B cell (primary cell): ENCODE measurements at regions not wholly inside any gene's neighbourhood (a gene's known extent, or its start where the extent isn't known, plus 50 kb on each side); places are given as distances from the start of the nearest gene placed in this dataset.

Experiments used
- ATAC-seq: fragments of 200-7000 bp; cut with Tn5 transposase; one replicate; pipeline ENCODE4 v1.10.0; 2021; ENCODE audit warnings: low read depth, mild to moderate bottlenecking, moderate number of reproducible peaks, moderate library complexity
- CTCF ChIA-PET: fragments of 350-600 bp; sonication (Branson Sonifier 250); formaldehyde crosslinking; loops from one replicate; lab custom pipeline; 2021; ENCODE audit warnings: antibody characterized with exemption, inconsistent platforms; lab: Charles Lee
- POLR2A ChIA-PET: fragments of 350-600 bp; sonication (Branson Sonifier 250); formaldehyde crosslinking; loops from one replicate; lab custom pipeline; 2021; ENCODE audit warnings: antibody characterized with exemption; lab: Charles Lee
- DNase-seq: peaks from one replicate; pipeline ENCODE4 v3.0.0; 2013
- H2AFZ ChIP-seq: 2 replicates; pipeline ENCODE4 v1.6.1; 2012; ENCODE audit warnings: mild to moderate bottlenecking, low read depth, low read length; ENCODE audit not compliant: insufficient read depth, poor library complexity, severe bottlenecking
- H3K27ac ChIP-seq, 2 donors: 1 replicate in 1 of 2; 2 replicates in 1 of 2; pipeline ENCODE4 v1.5.1; 2012 to 2013; ENCODE audit warnings: low read length in 2 of 2, mild to moderate bottlenecking in 2 of 2, moderate library complexity in 1 of 2
- H3K27me3 ChIP-seq, 4 experiments: fragments of 200-600 bp in 1 of 4; sonication (generic) in 1 of 4; replicated peaks in 1 of 4; 1 replicate in 2 of 4; 2 replicates in 2 of 4; pipeline versions ENCODE4 v1.6.1 to v1.7.0; 2013 to 2016; ENCODE audit warnings: low read length in 3 of 4, mild to moderate bottlenecking in 2 of 4, mixed read lengths in 1 of 4, moderate library complexity in 1 of 4; ENCODE audit not compliant: insufficient read depth in 4 of 4, control insufficient read depth in 3 of 4; ENCODE audit errors: control extremely low read depth in 1 of 4
- H3K36me3 ChIP-seq, 2 experiments: replicated peaks in 1 of 2; 1 replicate in 1 of 2; 2 replicates in 1 of 2; pipeline versions ENCODE4 v1.6.1 to v1.7.1; 2013; ENCODE audit warnings: low read length in 1 of 2; ENCODE audit not compliant: insufficient read depth in 2 of 2, control insufficient read depth in 1 of 2; ENCODE audit errors: control extremely low read depth in 1 of 2, extremely low read depth in 1 of 2
- H3K4me1 ChIP-seq, 2 donors: fragments of 200-600 bp in 1 of 2; sonication (generic) in 1 of 2; 1 replicate in 1 of 2; 2 replicates in 1 of 2; pipeline versions ENCODE4 v1.5.1 to v1.6.1; 2013 to 2017; ENCODE audit warnings: low read length in 2 of 2; ENCODE audit not compliant: control insufficient read depth in 2 of 2, insufficient read depth in 2 of 2
- H3K4me2 ChIP-seq: replicated peaks from 2 replicates; pipeline ENCODE3; 2012; ENCODE audit warnings: mild to moderate bottlenecking, low read depth, low read length; ENCODE audit not compliant: poor library complexity, severe bottlenecking
- H3K4me3 ChIP-seq, 5 experiments: fragments of 200-600 bp in 1 of 5; sonication (generic) in 1 of 5; 1 replicate in 3 of 5; 2 replicates in 2 of 5; pipeline versions ENCODE4 v1.5.1 to v1.7.0; 2011 to 2016; ENCODE audit warnings: low read length in 4 of 5, mild to moderate bottlenecking in 4 of 5, low read depth in 2 of 5, control low read depth in 1 of 5, moderate library complexity in 1 of 5; ENCODE audit not compliant: insufficient read depth in 1 of 5; ENCODE audit errors: control extremely low read depth in 1 of 5, extremely low read depth in 1 of 5
- H3K79me2 ChIP-seq: fragments of 200-600 bp; sonication (generic); one replicate; pipeline ENCODE4 v1.6.0; 2016; ENCODE audit warnings: low read length; ENCODE audit not compliant: control insufficient read depth, insufficient read depth
- H3K9ac ChIP-seq: fragments of 200-600 bp; sonication (generic); 2 replicates; pipeline ENCODE4 v1.6.1; 2017; ENCODE audit warnings: mild to moderate bottlenecking, low read length, moderate library complexity
- H3K9me3 ChIP-seq, 3 donors: one replicate each; pipeline versions ENCODE4 v1.6.1 to v1.7.1; 2013; ENCODE audit warnings: low read length in 2 of 3; ENCODE audit not compliant: control insufficient read depth in 2 of 3, insufficient read depth in 1 of 3; ENCODE audit errors: control extremely low read depth in 1 of 3
- H4K20me1 ChIP-seq: 2 replicates; pipeline ENCODE4 v1.6.0; 2012; ENCODE audit warnings: mild to moderate bottlenecking, low read length; ENCODE audit not compliant: insufficient read depth, control insufficient read depth, poor library complexity, severe bottlenecking
- H3K27ac Mint-ChIP-seq: one replicate; pipeline ENCODE4 v1.8.0; 2021; ENCODE audit warnings: mixed read lengths
- H3K27me3 Mint-ChIP-seq: one replicate; pipeline ENCODE4 v1.8.0; 2021; ENCODE audit warnings: mixed read lengths
- H3K4me1 Mint-ChIP-seq: one replicate; pipeline ENCODE4 v1.8.0; 2021; ENCODE audit warnings: mixed read lengths
- H3K4me3 Mint-ChIP-seq: one replicate; pipeline ENCODE4 v1.8.0; 2021; ENCODE audit warnings: mixed read lengths
- H3K9me3 Mint-ChIP-seq: one replicate; pipeline ENCODE4 v1.8.0; 2022; ENCODE audit warnings: mixed read lengths; ENCODE audit not compliant: insufficient read depth
- CTCF ChIP-seq: fragments of 200-600 bp; IDR thresholded peaks from one replicate; pipeline ENCODE4 v1.8.0; 2022; ENCODE audit warnings: antibody characterized with exemption, mild to moderate bottlenecking
- EZH2 ChIP-seq: IDR thresholded peaks from 2 replicates; pipeline ENCODE4 v1.6.1; 2012; ENCODE audit warnings: borderline replicate concordance, low read depth, mild to moderate bottlenecking, moderate library complexity, low read length; ENCODE audit not compliant: insufficient read depth, poor library complexity, severe bottlenecking
- WGBS: methylation state at CpG from one replicate; pipeline ENCODE4 v1.1.5; 2013; ENCODE audit warnings: missing lambda C conversion rate; ENCODE audit not compliant: insufficient coverage; 5-methylcytosine and 5-hydroxymethylcytosine counted together
- intact Hi-C: fragments of 100-400 bp; cut with micrococcal nuclease; formaldehyde crosslinking; loops from one replicate; pipeline ENCODE4 v1.10.0; 2022

- Mint-ChIP-seq H3K4me3 (no peak overlapping the region), H3K27ac (no peak overlapping the region), H3K4me1 (no peaks in the 10 kb centered on the region), H3K9me3 (no peaks in the 10 kb centered on the region), H3K27me3 (no peaks in the 10 kb centered on the region)
- DNase-seq (no peak), ATAC-seq (no peak)
- no CpG with 5 or more reads among the region's 4 CpGs for WGBS
- no peak for TF ChIP-seq EZH2
- TF ChIP-seq CTCF, result no peak
- Histone ChIP-seq H2AFZ (no peak overlapping the region), H3K4me2 (no peak overlapping the region), H3K4me3 (no peak overlapping the region), H3K4me1 (no peaks in the 10 kb centered on the region), H3K27me3 (peaks cover 0 to 3% (median 0%) of the 10 kb centered on the region in 4 experiments), H3K36me3 (no peaks in the 10 kb centered on the region), H3K79me2 (no peaks in the 10 kb centered on the region), H3K27ac (no peak overlapping the region), H3K9me3 (peaks cover 0 to 6% (median 0%) of the 10 kb centered on the region in 3 donors), H3K9ac (no peak overlapping the region), H4K20me1 (no peaks in the 10 kb centered on the region)
- intact Hi-C loops, result no loop called here
- ChIA-PET CTCF (no interaction called here), POLR2A (no interaction called here)
These were observed 247.4 kb upstream of the IRX3 start for GRCh38 chr16:54533856-54534490.

- H3K27ac Mint-ChIP-seq, result no peak overlapping the region
These were observed 240.3 kb upstream of the IRX3 start for GRCh38 chr16:54526916-54527315.

More at GRCh38 chr16:54526916-54527315, 240.3 kb upstream of the IRX3 start:
- no peaks in the 10 kb centered on the region for H4K20me1 ChIP-seq
- no peaks in the 10 kb centered on the region for H3K4me1 ChIP-seq
- H3K79me2 ChIP-seq, result no peaks in the 10 kb centered on the region
- CTCF ChIA-PET, result no interaction called here
- H3K4me2 ChIP-seq, result no peak overlapping the region
- TF ChIP-seq EZH2 (no peak), CTCF (no peak)
- H3K4me3 Mint-ChIP-seq, result no peak overlapping the region
- no peak overlapping the region for H3K9ac ChIP-seq
- H3K9me3 ChIP-seq, result peaks cover 0 to 4% (median 0%) of the 10 kb centered on the region in 3 donors
- no peaks in the 10 kb centered on the region for H3K4me1 Mint-ChIP-seq
- H3K27ac ChIP-seq, result no peak overlapping the region
- ATAC-seq (no peak), DNase-seq (no peak)
- no peaks in the 10 kb centered on the region for H3K27me3 ChIP-seq
- H3K9me3 Mint-ChIP-seq, result no peaks in the 10 kb centered on the region
- POLR2A ChIA-PET, result no interaction called here
- H3K36me3 ChIP-seq, result no peaks in the 10 kb centered on the region
- WGBS, result no CpG with 5 or more reads among the region's 1 CpG
- H3K27me3 Mint-ChIP-seq, result no peaks in the 10 kb centered on the region
- no peak overlapping the region for H3K4me3 ChIP-seq
- H2AFZ ChIP-seq, result no peak overlapping the region
- intact Hi-C loops, result no loop called here
